ENCODE measurements at regions not wholly inside any gene's neighbourhood (a gene's known extent, or its start where the extent isn't known, plus 50 kb on each side); places are given as distances from the start of the nearest gene placed in this dataset.
"Not testable (repeated sequence)": the region's sequence is repeated elsewhere in the genome, so short reads cannot be mapped to it uniquely, and the experiment has no call there.

DNA sequence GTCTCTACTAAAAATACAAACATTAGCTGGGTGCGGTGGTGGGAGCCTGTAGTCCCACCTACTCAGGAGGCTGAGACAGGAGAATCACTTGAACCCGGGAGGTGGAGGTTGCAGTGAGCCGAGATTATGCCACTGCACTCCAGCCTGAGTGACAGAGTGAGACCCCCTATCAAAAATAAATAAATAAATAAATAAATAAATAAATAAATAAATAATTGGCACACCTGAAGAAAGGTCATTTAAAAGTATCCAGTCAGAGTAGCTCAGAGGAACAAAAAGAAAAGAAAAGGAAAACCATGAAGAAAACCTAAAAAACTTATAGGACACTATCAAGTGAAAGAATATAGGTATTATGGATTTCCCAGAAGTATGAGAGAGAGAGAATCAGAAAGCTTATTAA lies 330.1 kb upstream of the AR start:
- ATAC-seq; DNase-seq; intact Hi-C loops (cut with micrococcal nuclease): not testable (repeated sequence)

DNA sequence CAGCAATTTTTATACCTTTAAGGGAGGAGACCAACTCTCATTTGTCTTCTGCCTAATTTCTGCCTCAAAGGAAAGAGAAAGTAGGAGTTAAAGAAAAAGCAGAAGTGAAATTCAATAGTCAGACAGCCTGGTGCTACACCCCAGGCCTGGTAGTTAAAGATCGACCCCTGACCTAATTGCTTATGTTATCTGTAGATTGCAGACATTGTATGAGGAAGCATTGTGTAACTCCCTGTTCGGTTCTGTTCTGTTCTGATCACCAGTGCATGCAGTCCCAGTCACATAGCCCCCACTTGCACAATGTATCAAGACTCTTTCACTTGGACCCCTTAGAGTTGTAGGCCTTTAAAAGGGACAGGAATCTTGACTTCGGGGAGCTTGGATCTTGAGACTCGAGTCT lies 335.9 kb upstream of the AR start:
- no peak for ATAC-seq
- DNase-seq, result no peak
- intact Hi-C loops (cut with micrococcal nuclease), result no loop called here

DNA sequence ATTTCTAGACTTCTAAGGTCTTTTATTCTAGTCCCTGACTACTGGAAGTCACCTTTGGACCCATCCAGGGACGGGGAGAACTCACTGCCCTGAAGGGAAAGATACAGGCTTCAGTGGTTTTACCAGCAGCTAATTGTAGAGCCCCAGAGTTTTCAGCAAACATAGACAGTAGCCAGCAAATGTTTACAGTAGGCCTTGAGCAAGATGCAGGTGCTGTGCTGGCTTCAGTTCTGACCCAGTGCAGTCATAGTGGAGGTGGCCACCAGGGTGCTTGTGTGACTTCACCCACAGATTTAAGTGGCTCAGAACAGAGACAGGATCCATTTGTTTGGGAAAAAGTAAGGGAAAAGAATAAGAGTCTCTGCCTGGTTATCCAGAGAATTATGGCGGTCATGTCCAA lies 384.4 kb upstream of the AR start:
- ATAC-seq, result no peak
- DNase-seq, result no peak
- intact Hi-C loops (cut with micrococcal nuclease), result no loop called here

- no peak for ATAC-seq
- intact Hi-C loops (cut with micrococcal nuclease), result no loop called here
- no peak for DNase-seq
These were observed 429.2 kb upstream of the AR start for GRCh38 chrX:67114635-67115034.

DNA sequence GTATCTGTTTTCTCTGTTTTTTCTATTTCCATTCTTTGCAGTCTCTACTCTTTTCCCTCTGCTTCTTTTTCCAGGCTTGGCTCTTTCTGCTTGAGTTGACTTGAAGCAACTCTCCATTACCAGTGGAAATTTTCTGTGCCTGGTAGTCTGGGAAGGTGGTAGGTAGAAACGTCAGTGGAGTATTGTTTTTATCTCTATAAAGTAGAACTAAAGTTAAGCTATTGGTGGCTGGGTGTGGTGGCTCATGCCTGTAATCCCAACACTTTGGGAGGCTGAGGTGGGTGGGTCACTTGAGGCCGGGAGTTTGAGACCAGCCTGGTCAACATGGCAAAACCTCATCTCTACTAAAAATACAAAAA lies 438.1 kb upstream of the AR start:
- ATAC-seq, result no peak
- no peak for DNase-seq
- intact Hi-C loops (cut with micrococcal nuclease), result no loop called here

- peak; percentile 20 for DNase-seq
- intact Hi-C loops (cut with micrococcal nuclease), result no loop called here
- peak; percentile 81 for ATAC-seq
These were observed 438.7 kb upstream of the AR start for GRCh38 chrX:67104982-67105757.

DNA sequence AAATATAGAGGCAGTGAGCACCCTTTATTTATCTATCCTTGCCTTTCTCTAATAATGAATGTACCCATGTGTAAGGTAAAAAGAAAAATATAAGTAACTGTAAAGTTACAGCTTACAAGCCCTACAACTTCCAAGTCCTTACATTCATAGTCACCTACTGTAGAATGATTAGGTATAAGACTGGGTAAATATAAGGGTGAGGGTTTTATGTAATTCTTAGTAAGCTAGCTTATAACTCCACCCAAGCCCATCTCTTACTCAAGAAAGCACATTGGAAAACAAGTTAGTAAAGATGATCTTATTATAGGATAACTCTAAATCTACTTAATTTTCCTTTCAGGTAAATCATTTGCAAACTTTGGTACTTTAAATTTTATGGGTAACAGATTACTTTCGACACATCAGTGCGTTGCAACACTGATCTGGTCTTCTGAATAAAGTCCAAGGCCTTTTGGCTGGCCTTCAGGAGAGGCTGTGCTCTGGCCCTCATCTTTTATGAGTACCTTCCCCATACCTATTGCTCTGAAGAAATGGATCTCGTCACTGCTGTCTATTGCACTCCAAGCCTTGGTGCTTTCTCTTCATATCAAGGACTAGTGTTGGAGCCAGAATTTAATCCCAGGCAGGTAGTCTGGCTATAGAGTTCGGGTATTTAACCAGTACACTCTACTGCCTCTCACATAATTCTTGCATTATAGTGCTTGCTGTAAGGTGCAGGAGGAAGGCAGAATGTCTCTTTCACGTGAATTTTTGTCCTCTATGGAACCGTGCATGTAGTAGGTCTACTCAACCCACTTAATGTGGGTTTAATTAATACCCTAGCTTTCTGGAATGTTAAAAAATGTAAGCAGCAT lies 443.6 kb upstream of the AR start:
- intact Hi-C loops (cut with micrococcal nuclease), result no loop called here
- no peak for ATAC-seq
- no peak for DNase-seq

DNA sequence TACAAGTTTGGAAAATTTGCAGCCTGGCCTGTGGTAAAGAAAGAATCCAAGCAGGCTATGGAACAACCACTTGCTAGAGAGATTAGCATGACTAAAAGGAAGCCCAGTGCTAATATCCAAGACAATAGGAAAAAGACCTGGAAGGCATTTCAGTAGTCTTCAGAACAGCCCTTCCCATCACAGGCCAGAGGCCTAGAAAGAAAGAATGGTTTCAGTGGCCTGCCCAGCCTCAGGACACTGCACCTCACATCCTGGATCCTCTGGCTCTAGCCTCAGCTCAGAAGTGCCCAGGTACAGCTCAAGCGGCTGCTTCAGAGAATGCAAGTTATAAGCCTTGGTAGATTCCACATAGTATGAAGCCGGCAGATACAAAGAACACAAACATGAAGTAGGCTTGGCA lies 449.8 kb upstream of the AR start:
- no peak for ATAC-seq
- intact Hi-C loops (cut with micrococcal nuclease), result no loop called here

GRCh38 chrX:67050760-67051159 lies 411.9 kb upstream of the EDA2R start:
- no peak for ATAC-seq
- no peak for DNase-seq

More for the DNA sequence above, 449.8 kb upstream of the AR start:
- DNase-seq, result no peak

GRCh38 chrX:67044866-67045265 lies 406.0 kb upstream of the EDA2R start:
- intact Hi-C loops (cut with micrococcal nuclease), result no loop called here
- no peak for DNase-seq
- no peak for ATAC-seq

More at GRCh38 chrX:67050760-67051159, 411.9 kb upstream of the EDA2R start:
- intact Hi-C loops (cut with micrococcal nuclease), result no loop called here

DNA sequence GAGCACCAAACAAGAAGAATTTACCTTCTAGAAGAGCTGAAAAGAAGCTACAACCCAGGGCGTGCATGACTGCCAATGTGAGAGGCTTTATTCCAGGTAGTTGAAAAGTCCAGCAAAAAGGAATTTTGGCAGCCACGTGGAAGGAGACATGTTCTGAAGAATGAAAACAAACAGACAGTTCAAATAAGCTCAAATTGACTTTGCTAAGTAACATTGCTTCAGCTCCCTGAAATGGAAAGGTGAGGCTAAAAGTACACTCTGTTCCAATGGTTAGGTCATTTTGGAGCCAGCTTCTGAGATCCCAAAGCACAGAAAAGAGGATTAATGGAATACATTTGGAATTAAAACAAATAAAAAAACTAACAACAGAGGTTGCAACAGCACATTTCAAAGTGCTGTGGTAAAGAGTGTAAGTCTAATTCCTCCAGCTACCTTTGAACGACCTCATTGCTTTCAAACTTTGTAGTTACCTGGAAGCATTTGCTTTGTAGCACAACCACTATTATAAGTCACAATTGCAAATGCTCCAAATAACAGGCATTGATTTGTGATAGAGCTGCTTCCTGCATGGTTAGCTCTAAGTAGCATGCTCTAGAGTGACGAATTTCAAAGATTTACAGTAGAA lies 405.3 kb upstream of the EDA2R start:
- DNase-seq, result no peak
- intact Hi-C loops (cut with micrococcal nuclease), result no loop called here

GRCh38 chrX:67004451-67004850 lies 365.6 kb upstream of the EDA2R start:
- no peak for ATAC-seq
- no peak for DNase-seq
- intact Hi-C loops (cut with micrococcal nuclease), result no loop called here

More for the DNA sequence above, 405.3 kb upstream of the EDA2R start:
- ATAC-seq, result no peak

DNA sequence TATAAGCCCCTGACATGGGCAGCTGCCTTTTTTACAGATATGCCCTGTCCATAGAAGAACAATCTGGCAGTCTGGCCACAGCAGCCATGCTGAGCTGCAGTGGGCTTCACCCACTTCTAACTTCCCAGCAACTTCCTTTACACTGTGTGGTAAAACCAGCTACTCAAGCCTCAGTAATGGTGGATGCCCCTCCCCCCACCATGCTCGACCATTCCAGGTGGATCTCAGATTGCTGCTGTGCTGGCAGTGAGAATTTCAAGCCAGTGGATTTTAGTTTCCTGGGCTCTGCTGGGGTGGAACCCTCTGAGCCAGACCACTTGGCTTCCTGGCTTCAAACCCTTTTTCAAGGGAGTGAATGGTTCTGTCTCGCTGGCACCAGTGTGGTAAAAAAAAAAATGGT lies 355.9 kb upstream of the EDA2R start:
- ATAC-seq, result no peak
- intact Hi-C loops (cut with micrococcal nuclease), result no loop called here
- DNase-seq, result no peak

DNA sequence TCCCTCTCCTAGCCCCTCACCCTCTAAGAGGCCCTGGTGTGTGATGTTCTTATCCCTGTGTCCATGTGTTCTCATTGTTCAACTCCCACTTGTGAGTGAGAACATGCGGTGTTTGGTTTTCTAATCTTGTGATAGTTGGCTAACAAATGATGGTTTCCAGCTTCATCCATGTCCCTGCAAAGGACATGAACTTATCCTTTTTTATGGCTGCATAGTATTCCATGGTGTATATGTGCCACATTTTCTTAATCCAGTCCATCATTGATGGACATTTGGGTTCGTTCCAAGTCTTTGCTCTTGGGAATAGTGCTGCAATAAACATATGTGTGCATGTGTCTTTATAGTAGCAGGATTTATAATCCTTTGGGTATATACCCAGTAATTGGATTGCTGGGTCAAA lies 353.2 kb upstream of the EDA2R start:
- ATAC-seq; intact Hi-C loops (cut with micrococcal nuclease); DNase-seq: not testable (repeated sequence)

GRCh38 chrX:66988331-66988730 lies 349.5 kb upstream of the EDA2R start:
- intact Hi-C loops (cut with micrococcal nuclease), result no loop called here
- no peak for DNase-seq

DNA sequence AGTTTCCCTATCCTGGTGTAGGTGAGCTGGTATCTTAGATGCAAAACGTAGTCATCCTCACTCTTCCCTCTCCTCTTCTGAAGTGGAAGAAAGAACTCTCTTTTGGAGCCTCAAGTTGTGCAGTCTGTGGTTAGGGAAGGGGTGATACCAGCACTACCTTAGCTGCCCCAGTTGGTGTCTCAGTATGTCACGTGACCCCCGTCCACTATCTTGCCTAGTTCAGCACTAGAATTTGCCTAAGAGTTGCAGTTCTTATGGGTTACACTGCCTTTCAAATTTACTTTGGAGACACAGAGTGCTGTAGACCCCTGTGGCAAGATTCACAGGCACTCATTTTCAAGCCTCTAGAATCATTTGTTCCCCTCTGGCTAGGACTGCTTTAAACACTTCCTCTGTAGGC lies 322.8 kb upstream of the EDA2R start:
- DNase-seq (no peak), ATAC-seq (no peak)
- intact Hi-C loops (cut with micrococcal nuclease), result no loop called here

More at GRCh38 chrX:66988331-66988730, 349.5 kb upstream of the EDA2R start:
- no peak for ATAC-seq

GRCh38 chrX:66931713-66932112 lies 292.8 kb upstream of the EDA2R start:
- DNase-seq (no peak), ATAC-seq (no peak)
- intact Hi-C loops (cut with micrococcal nuclease), result no loop called here

DNA sequence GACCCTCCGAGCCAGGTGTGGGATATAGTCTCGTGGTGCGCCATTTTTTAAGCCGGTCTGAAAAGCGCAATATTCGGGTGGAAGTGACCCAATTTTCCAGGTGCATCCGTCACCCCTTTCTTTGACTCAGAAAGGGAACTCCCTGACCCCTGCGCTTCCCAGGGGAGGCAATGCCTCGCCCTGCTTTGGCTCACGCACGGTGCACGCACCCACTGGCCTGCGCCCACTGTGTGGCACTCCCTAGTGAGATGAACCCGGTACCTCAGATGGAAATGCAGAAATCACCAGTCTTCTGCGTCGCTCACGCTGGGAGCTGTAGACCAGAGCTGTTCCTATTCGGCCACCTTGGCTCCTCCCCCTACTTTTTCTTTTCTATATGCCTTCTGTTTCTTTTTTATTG lies 291.6 kb upstream of the EDA2R start:
- ATAC-seq; DNase-seq; intact Hi-C loops (cut with micrococcal nuclease): not testable (repeated sequence)

GRCh38 chrX:66920296-66920695 lies 281.4 kb upstream of the EDA2R start:
- no peak for ATAC-seq
- DNase-seq, result no peak
- intact Hi-C loops (cut with micrococcal nuclease), result no loop called here

- ATAC-seq (no peak), DNase-seq (no peak)
- intact Hi-C loops (cut with micrococcal nuclease), result no loop called here
These were observed 280.5 kb upstream of the EDA2R start for GRCh38 chrX:66919280-66919832.
